Mesendoderm (in vitro differentiated cells): ENCODE measurements at regions not wholly inside any gene's neighbourhood (a gene's known extent, or its start where the extent isn't known, plus 50 kb on each side); places are given as distances from the start of the nearest gene placed in this dataset.
A peak's percentile ranks its signal among the peaks of the same experiment; 100 is the strongest.

Experiments used
- DNase-seq: peaks from one replicate; pipeline ENCODE4 v3.0.0; 2013
- H2AK5ac ChIP-seq: 2 replicates; pipeline ENCODE4 v1.6.1; 2013; ENCODE audit warnings: low read length, inconsistent platforms
- H2BK120ac ChIP-seq: 2 replicates; pipeline ENCODE4 v1.6.1; 2013; ENCODE audit warnings: low read depth, mild to moderate bottlenecking, low read length, moderate library complexity, mixed read lengths
- H2BK15ac ChIP-seq: replicated peaks from 2 replicates; pipeline ENCODE4 v1.6.1; 2013; ENCODE audit warnings: low read depth, mild to moderate bottlenecking, moderate library complexity
- H2BK5ac ChIP-seq: 2 replicates; pipeline ENCODE4 v1.6.1; 2013; ENCODE audit warnings: low read length, inconsistent platforms
- H3K18ac ChIP-seq: 2 replicates; pipeline ENCODE4 v1.6.1; 2013; ENCODE audit warnings: mild to moderate bottlenecking, low read length, mixed read lengths
- H3K23ac ChIP-seq: one replicate; pipeline ENCODE4 v1.6.1; 2013; ENCODE audit warnings: low read length
- H3K27ac ChIP-seq: 2 replicates; pipeline ENCODE4 v1.5.1; 2013; ENCODE audit warnings: low read depth, mild to moderate bottlenecking, inconsistent platforms, low read length, moderate library complexity
- H3K27me3 ChIP-seq: 2 replicates; pipeline ENCODE4 v1.6.1; 2013; ENCODE audit warnings: low read length, control low read depth, mild to moderate bottlenecking, inconsistent platforms; ENCODE audit not compliant: insufficient read depth, poor library complexity
- H3K36me3 ChIP-seq: 2 replicates; pipeline ENCODE4 v1.6.1; 2013; ENCODE audit warnings: low read length, inconsistent platforms; ENCODE audit not compliant: control insufficient read depth, insufficient read depth
- H3K4ac ChIP-seq: one replicate; pipeline ENCODE4 v1.6.1; 2013; ENCODE audit warnings: low read depth, mild to moderate bottlenecking, low read length, moderate library complexity
- H3K4me1 ChIP-seq: 2 replicates; pipeline ENCODE4 v1.6.1; 2013; ENCODE audit warnings: low read depth, low read length, inconsistent platforms; ENCODE audit not compliant: control insufficient read depth
- H3K4me2 ChIP-seq: 2 replicates; pipeline ENCODE4 v1.6.1; 2013; ENCODE audit warnings: low read length
- H3K4me3 ChIP-seq: 2 replicates; pipeline ENCODE4 v1.5.1; 2013; ENCODE audit warnings: mild to moderate bottlenecking, low read length
- H3K56ac ChIP-seq: one replicate; pipeline ENCODE4 v1.6.1; 2013; ENCODE audit warnings: low read length
- H3K79me1 ChIP-seq: 2 replicates; pipeline ENCODE4 v1.6.1; 2013; ENCODE audit warnings: low read length, inconsistent platforms
- H3K79me2 ChIP-seq: 2 replicates; pipeline ENCODE4 v1.6.1; 2013; ENCODE audit warnings: mild to moderate bottlenecking, low read length; ENCODE audit not compliant: control insufficient read depth, insufficient read depth
- H3K9ac ChIP-seq: 2 replicates; pipeline ENCODE4 v1.6.1; 2013; ENCODE audit warnings: low read length, inconsistent platforms
- H4K5ac ChIP-seq: one replicate; pipeline ENCODE4 v1.6.1; 2013; ENCODE audit warnings: low read length
- H4K8ac ChIP-seq: one replicate; pipeline ENCODE4 v1.6.1; 2013; ENCODE audit warnings: low read depth, mild to moderate bottlenecking, control low read depth, low read length, moderate library complexity
- WGBS: extraction: QIAGEN DNeasy Blood & Tissue Kit; methylation state at CpG from one replicate; pipeline ENCODE4 v1.1.7; 2013; ENCODE audit warnings: low lambda C conversion rate, missing lambda C conversion rate; ENCODE audit not compliant: insufficient coverage; ENCODE audit errors: extremely low coverage; 5-methylcytosine and 5-hydroxymethylcytosine counted together

- no peak overlapping the region for H3K27ac ChIP-seq
- H4K8ac ChIP-seq = no peak overlapping the region
- no CpG with 5 or more reads among the region's 3 CpGs for WGBS
These were observed 116.9 kb downstream of the BDH1 start for GRCh38 chr3:197438906-197439305.

GRCh38 chr3:197435426-197435825 is 120.3 kb downstream of the BDH1 start:
- Histone ChIP-seq H3K27me3 (no peaks in the 10 kb centered on the region), H2BK120ac (no peak overlapping the region), H3K9ac (no peak overlapping the region), H3K4me1 (no peaks in the 10 kb centered on the region), H3K36me3 (no peaks in the 10 kb centered on the region), H3K4ac (no peak overlapping the region), H3K27ac (no peak overlapping the region), H3K4me2 (no peak overlapping the region), H4K8ac (no peak overlapping the region), H3K4me3 (no peak overlapping the region), H3K79me2 (no peaks in the 10 kb centered on the region), H3K23ac (no peak overlapping the region), H2AK5ac (no peak overlapping the region), H2BK15ac (no peak overlapping the region), H3K79me1 (no peaks in the 10 kb centered on the region), H3K18ac (no peak overlapping the region), H4K5ac (no peak overlapping the region), H2BK5ac (no peak overlapping the region), H3K56ac (no peak overlapping the region)
- DNase-seq = no peak
- no CpG with 5 or more reads among the region's 3 CpGs for WGBS

More at GRCh38 chr3:197438906-197439305, 116.9 kb downstream of the BDH1 start:
- Histone ChIP-seq H3K18ac (no peak overlapping the region), H3K79me1 (no peaks in the 10 kb centered on the region), H2AK5ac (no peak overlapping the region), H3K4ac (no peak overlapping the region), H2BK5ac (no peak overlapping the region), H3K4me2 (no peak overlapping the region), H3K56ac (no peak overlapping the region), H3K79me2 (no peaks in the 10 kb centered on the region), H3K4me3 (no peak overlapping the region), H3K4me1 (no peaks in the 10 kb centered on the region), H2BK120ac (no peak overlapping the region), H3K36me3 (no peaks in the 10 kb centered on the region), H3K27me3 (no peaks in the 10 kb centered on the region), H3K9ac (no peak overlapping the region), H2BK15ac (no peak overlapping the region), H3K23ac (no peak overlapping the region), H4K5ac (no peak overlapping the region)
- no peak for DNase-seq

DNA sequence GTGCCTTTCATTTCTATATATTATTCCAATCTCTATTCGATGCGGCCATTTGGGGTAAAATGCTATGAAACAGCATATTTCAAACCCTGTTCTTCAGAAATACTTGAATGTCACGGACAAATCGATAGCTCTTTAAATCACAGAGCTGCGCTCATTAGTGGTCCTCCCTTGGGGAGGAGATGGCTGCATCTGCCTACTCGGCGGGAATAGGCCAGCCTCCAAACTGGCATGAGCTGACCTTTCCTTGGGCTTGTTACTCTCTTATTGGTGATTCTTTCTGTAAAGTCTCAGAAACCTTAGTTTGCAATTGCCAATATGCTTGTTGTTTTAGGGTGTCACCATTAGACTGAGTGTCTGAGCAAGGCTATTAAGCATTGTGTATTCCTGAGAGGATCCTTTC is 120.9 kb downstream of the BDH1 start:
- no peak overlapping the region for H3K56ac ChIP-seq
- H2AK5ac ChIP-seq = no peak overlapping the region
- no peak overlapping the region for H3K23ac ChIP-seq
- no peak overlapping the region for H3K27ac ChIP-seq
- no peaks in the 10 kb centered on the region for H3K79me1 ChIP-seq
- no peaks in the 10 kb centered on the region for H3K36me3 ChIP-seq
- H3K9ac ChIP-seq = no peak overlapping the region
- no peak overlapping the region for H2BK5ac ChIP-seq
- DNase-seq = no peak
- no peak overlapping the region for H2BK15ac ChIP-seq
- H3K27me3 ChIP-seq = no peaks in the 10 kb centered on the region
- H4K8ac ChIP-seq = no peak overlapping the region
- no peak overlapping the region for H2BK120ac ChIP-seq
- H3K4ac ChIP-seq = no peak overlapping the region
- no peaks in the 10 kb centered on the region for H3K4me1 ChIP-seq
- H4K5ac ChIP-seq = no peak overlapping the region
- H3K79me2 ChIP-seq = no peaks in the 10 kb centered on the region
- WGBS = no CpG with 5 or more reads among the region's 7 CpGs
- H3K4me2 ChIP-seq = no peak overlapping the region
- H3K18ac ChIP-seq = no peak overlapping the region
- no peak overlapping the region for H3K4me3 ChIP-seq

GRCh38 chr3:197432384-197433127 is 123.2 kb downstream of the BDH1 start:
- WGBS = no CpG with 5 or more reads among the region's 4 CpGs
- H2BK15ac ChIP-seq = no peak overlapping the region
- H3K27me3 ChIP-seq = no peaks in the 10 kb centered on the region
- no peak overlapping the region for H3K23ac ChIP-seq
- no peak overlapping the region for H2BK5ac ChIP-seq
- no peak overlapping the region for H3K56ac ChIP-seq
- H3K36me3 ChIP-seq = no peaks in the 10 kb centered on the region
- H3K4me2 ChIP-seq = no peak overlapping the region
- H3K79me2 ChIP-seq = no peaks in the 10 kb centered on the region
- no peak overlapping the region for H4K5ac ChIP-seq
- H3K18ac ChIP-seq = no peak overlapping the region
- no peaks in the 10 kb centered on the region for H3K79me1 ChIP-seq
- H4K8ac ChIP-seq = no peak overlapping the region
- DNase-seq = peak; percentile 60
- no peak overlapping the region for H3K9ac ChIP-seq
- H2BK120ac ChIP-seq = no peak overlapping the region
- no peak overlapping the region for H2AK5ac ChIP-seq
- no peak overlapping the region for H3K4ac ChIP-seq
- no peak overlapping the region for H3K4me3 ChIP-seq
- H3K4me1 ChIP-seq = no peaks in the 10 kb centered on the region
- no peak overlapping the region for H3K27ac ChIP-seq

- Histone ChIP-seq H3K18ac (no peak overlapping the region), H4K8ac (no peak overlapping the region), H3K23ac (no peak overlapping the region), H2BK5ac (no peak overlapping the region), H3K4me2 (no peak overlapping the region), H3K4me3 (no peak overlapping the region), H3K27me3 (no peaks in the 10 kb centered on the region), H3K27ac (no peak overlapping the region), H3K4me1 (no peaks in the 10 kb centered on the region), H3K36me3 (no peaks in the 10 kb centered on the region), H3K56ac (no peak overlapping the region), H3K79me2 (no peaks in the 10 kb centered on the region), H3K9ac (no peak overlapping the region), H2BK15ac (no peak overlapping the region), H3K79me1 (no peaks in the 10 kb centered on the region), H2AK5ac (no peak overlapping the region), H4K5ac (no peak overlapping the region), H3K4ac (no peak overlapping the region), H2BK120ac (no peak overlapping the region)
- DNase-seq = no peak
- no CpG with 5 or more reads among the region's 6 CpGs for WGBS
These were observed 124.3 kb downstream of the BDH1 start for GRCh38 chr3:197431346-197431910.

- no peak overlapping the region for H4K8ac ChIP-seq
- H3K79me2 ChIP-seq = no peaks in the 10 kb centered on the region
- no peak overlapping the region for H3K4me3 ChIP-seq
- no peak overlapping the region for H3K18ac ChIP-seq
- DNase-seq = no peak
- H3K4me2 ChIP-seq = no peak overlapping the region
- no peak overlapping the region for H2BK5ac ChIP-seq
- WGBS = no CpG with 5 or more reads among the region's 1 CpG
- no peak overlapping the region for H3K4ac ChIP-seq
- no peak overlapping the region for H2BK120ac ChIP-seq
- no peak overlapping the region for H4K5ac ChIP-seq
- H3K4me1 ChIP-seq = no peaks in the 10 kb centered on the region
- H3K23ac ChIP-seq = no peak overlapping the region
- H3K79me1 ChIP-seq = no peaks in the 10 kb centered on the region
- H3K27me3 ChIP-seq = no peaks in the 10 kb centered on the region
- H2AK5ac ChIP-seq = no peak overlapping the region
- H3K27ac ChIP-seq = no peak overlapping the region
- no peak overlapping the region for H3K9ac ChIP-seq
- H2BK15ac ChIP-seq = no peak overlapping the region
- H3K56ac ChIP-seq = no peak overlapping the region
- no peaks in the 10 kb centered on the region for H3K36me3 ChIP-seq
These were observed 124.8 kb downstream of the BDH1 start for GRCh38 chr3:197430934-197431333.
